ENCODE measurements at regions not wholly inside any gene's neighbourhood (a gene's known extent, or its start where the extent isn't known, plus 50 kb on each side); places are given as distances from the start of the nearest gene placed in this dataset.

DNA sequence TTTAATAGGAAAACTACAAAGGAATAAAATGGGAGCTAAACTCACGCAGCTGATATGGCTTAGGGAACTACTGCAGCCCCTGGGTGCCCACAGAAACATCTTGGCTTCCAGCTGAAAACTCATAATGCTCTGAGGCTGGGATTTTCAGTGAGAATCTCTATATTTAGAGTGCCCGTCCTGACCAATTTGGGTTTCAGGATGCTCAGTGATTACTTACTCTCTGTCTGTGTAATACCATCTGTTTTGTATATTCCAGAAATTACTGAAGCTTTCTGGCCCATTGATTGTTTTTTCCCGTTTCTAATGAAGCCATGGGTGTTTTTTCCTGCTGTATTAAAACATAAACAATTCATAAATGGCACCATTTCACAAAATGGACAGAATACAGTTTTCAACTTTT lies 50.6 kb upstream of the ZNF385D start:
- TF ChIP-seq, protein P1, sequence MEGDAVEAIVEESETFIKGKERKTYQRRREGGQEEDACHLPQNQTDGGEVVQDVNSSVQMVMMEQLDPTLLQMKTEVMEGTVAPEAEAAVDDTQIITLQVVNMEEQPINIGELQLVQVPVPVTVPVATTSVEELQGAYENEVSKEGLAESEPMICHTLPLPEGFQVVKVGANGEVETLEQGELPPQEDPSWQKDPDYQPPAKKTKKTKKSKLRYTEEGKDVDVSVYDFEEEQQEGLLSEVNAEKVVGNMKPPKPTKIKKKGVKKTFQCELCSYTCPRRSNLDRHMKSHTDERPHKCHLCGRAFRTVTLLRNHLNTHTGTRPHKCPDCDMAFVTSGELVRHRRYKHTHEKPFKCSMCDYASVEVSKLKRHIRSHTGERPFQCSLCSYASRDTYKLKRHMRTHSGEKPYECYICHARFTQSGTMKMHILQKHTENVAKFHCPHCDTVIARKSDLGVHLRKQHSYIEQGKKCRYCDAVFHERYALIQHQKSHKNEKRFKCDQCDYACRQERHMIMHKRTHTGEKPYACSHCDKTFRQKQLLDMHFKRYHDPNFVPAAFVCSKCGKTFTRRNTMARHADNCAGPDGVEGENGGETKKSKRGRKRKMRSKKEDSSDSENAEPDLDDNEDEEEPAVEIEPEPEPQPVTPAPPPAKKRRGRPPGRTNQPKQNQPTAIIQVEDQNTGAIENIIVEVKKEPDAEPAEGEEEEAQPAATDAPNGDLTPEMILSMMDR (conservative IDR thresholded peaks at IDR 0.05) = no peak
- H3K27ac ChIP-seq = no peak overlapping the region

GRCh38 chr3:21803604-21804003 lies 52.6 kb upstream of the ZNF385D start:
- H3K27ac ChIP-seq = peak overlapping the region; percentile 57
- TF ChIP-seq, protein P1 (conservative IDR thresholded peaks at IDR 0.05) = no peak

- TF ChIP-seq, protein P1 (conservative IDR thresholded peaks at IDR 0.05) = no peak
- peak overlapping the region; percentile 57 for H3K27ac ChIP-seq
These were observed 53.3 kb upstream of the ZNF385D start for GRCh38 chr3:21804330-21804729.

DNA sequence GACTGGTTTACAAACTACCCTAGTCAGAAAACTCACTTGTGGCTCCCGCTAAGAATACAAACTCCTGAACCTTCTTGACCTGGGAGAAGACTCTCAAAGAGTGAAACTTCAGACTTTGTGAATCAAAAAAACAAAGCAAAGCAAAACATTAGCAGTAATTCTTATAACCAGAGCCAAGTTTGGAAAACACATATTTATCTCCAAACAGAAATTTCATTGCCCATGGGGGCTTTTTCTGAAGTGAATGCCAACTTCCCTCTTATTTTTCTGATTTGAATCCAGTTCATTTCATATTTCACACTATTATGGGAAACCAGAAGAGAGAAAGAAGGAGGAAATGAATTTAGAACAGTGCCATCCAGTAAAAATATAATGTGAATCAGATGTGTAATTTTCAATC lies 55.7 kb upstream of the ZNF385D start:
- TF ChIP-seq, protein P1 (conservative IDR thresholded peaks at IDR 0.05) = no peak
- H3K27ac ChIP-seq = no peak overlapping the region

DNA sequence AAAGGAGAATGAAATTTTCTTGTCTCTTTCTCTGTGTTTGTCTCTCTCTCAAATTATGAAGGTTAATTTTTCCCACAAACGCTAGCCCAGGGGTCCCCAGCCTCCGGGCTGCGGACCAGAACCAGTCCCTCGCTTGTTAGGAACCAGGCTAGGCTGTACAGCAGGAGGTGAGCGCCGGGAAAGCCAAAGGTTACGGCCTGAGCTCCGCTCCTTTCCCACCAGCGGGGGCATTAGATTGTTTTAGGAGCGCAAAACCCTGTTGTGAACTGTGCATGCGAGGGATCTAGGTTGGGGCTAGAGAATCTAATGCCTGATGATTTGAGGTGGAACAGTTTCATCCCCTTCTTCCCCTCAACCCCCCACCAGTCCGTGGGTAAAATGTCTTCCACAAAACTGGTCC lies 74.7 kb upstream of the ZNF385D start:
- no peak overlapping the region for H3K27ac ChIP-seq
- TF ChIP-seq, protein P1 (conservative IDR thresholded peaks at IDR 0.05) = no peak; the same call in 1 of the 2 replicates

DNA sequence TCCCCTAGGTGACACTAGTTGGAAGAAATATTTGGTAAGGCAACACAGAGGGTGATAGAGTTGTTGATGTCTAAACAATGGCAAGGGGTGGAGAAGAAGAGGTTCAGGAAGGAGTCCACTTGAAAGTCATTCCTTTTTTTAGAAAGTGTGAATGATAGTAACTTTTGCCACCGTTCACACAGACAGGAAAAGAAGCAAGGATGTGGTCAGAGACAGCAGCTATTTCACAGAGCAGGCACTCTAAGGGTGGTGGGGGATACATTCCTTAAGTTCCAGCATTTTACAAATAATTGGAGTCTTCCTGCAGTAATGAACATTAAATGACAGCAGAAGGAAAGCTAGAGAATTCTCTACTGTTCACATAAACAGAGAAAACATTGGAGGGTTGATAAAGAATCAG lies 75.4 kb upstream of the ZNF385D start:
- H3K27ac ChIP-seq = no peak overlapping the region
- TF ChIP-seq, protein P1 (conservative IDR thresholded peaks at IDR 0.05) = no peak

DNA sequence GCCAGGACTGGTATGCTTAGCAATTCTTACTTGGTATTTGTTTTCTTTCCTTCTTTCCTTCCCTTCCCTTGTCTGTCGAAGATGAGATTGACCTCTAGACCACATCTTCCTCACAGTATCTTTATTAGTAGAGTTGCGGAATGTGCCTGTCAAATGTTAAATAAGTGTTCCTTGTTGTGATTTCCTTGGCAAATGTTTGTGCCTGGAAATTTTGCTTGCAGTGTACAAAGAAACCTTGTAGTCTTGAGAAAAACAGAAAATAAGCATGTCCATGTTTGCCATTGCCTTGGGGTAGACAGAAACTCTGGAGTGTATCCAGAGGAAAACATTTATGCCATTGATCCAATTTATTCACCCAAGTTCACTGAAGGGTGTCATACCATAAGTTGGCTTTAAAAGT lies 79.5 kb upstream of the ZNF385D start:
- TF ChIP-seq, protein P1 (conservative IDR thresholded peaks at IDR 0.05) = no peak
- H3K27ac ChIP-seq = no peak overlapping the region

DNA sequence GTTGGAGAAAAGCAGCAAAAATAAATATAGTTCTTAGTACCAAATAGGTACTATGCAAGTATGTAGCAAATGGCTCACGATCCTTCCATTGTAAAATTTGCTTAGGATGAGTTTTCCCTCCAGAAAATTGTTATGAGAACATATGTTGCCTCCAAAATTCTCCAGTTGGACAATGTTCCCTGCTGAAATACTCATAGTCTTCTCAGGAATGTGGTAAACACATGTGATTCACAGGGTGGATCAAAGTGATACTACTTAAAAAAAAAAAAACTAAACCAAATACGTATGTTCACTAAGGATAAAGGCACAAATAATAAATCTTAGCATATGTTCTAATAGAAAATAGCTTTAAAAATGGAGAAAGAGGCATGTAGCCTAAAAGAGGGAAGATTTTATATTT lies 84.3 kb upstream of the ZNF385D start:
- TF ChIP-seq, protein P1 (conservative IDR thresholded peaks at IDR 0.05) = no peak
- H3K27ac ChIP-seq = no peak overlapping the region
